ENCODE measurements at regions not wholly inside any gene's neighbourhood (a gene's known extent, or its start where the extent isn't known, plus 50 kb on each side); places are given as distances from the start of the nearest gene placed in this dataset.
A peak's percentile ranks its signal among the peaks of the same experiment; 100 is the strongest.

GRCh38 chr11:28726432-28726831, 618.2 kb downstream of the METTL15 start:
- Histone ChIP-seq H3K9me2 (replicated peaks; ENCODE audit: low read length) (no peaks in the 10 kb centered on the region), H3K36me3 (ENCODE audit: low read depth, low read length) (no peaks in the 10 kb centered on the region), H3K4me2 (ENCODE audit: low read length) (no peak overlapping the region), H3K27ac (ENCODE audit: low read length) (no peak overlapping the region), H3K9ac (ENCODE audit: low read length) (no peak overlapping the region), H2AFZ (ENCODE audit: low read length) (no peak overlapping the region), H3F3A (ENCODE audit: low read length, unreplicated experiment) (no peaks in the 10 kb centered on the region), H3K27me3 (ENCODE audit: low read length) (no peaks in the 10 kb centered on the region), H3K4me3 (ENCODE audit: low read length) (no peak overlapping the region), H3K79me2 (ENCODE audit: low read length) (peaks cover 19% of the 10 kb centered on the region; the same call in 1 of the 2 replicates), H3K4me1 (ENCODE audit: insufficient read depth, low read length) (no peaks in the 10 kb centered on the region), H4K20me1 (ENCODE audit: low read length) (no peaks in the 10 kb centered on the region), H3K9me3 (ENCODE audit: low read length) (no peaks in the 10 kb centered on the region)
- no peak for ATAC-seq
- no peak for DNase-seq
- TF ChIP-seq EZH2 (IDR thresholded peaks at IDR 0.05; ENCODE audit: low read length, unreplicated experiment) (no peak), CTCF (conservative IDR thresholded peaks at IDR 0.05; ENCODE audit: low read depth, low read length) (no peak), EZH2phosphoT487 (IDR thresholded peaks at IDR 0.05; ENCODE audit: borderline replicate concordance, low read length) (no peak)
- intact Hi-C loops (cut with micrococcal nuclease), result no loop called here
- POLR2A ChIA-PET (ENCODE audit: unreplicated experiment), result interaction anchor here (0.5 kb wide), 1 partner anchor 145 kb away, joined by 5 read pairs; no protein-coding TSS in a partner anchor
- no TSS peak for BruUV-seq (replicated peaks)
- CTCF ChIA-PET, result no interaction called here

- ATAC-seq, result no peak
- POLR2A ChIA-PET (ENCODE audit: unreplicated experiment), result no interaction called here
- CTCF ChIA-PET, result no interaction called here
- H3K4me2 ChIP-seq (ENCODE audit: low read length), result no peak overlapping the region
- H3K27me3 ChIP-seq (ENCODE audit: low read length), result no peaks in the 10 kb centered on the region
- H3K4me3 ChIP-seq (ENCODE audit: low read length), result no peak overlapping the region
- H3K9me3 ChIP-seq (ENCODE audit: low read length), result no peaks in the 10 kb centered on the region
- DNase-seq, result no peak
- intact Hi-C loops (cut with micrococcal nuclease), result no loop called here
- peaks cover 3% of the 10 kb centered on the region; the same call in 1 of the 2 replicates for H3K36me3 ChIP-seq (ENCODE audit: low read depth, low read length)
- no peak overlapping the region for H2AFZ ChIP-seq (ENCODE audit: low read length)
- no peak overlapping the region for H3K9ac ChIP-seq (ENCODE audit: low read length)
- H3F3A ChIP-seq (ENCODE audit: low read length, unreplicated experiment), result no peaks in the 10 kb centered on the region
- H3K9me2 ChIP-seq (replicated peaks; ENCODE audit: low read length), result no peaks in the 10 kb centered on the region
- TF ChIP-seq CTCF (conservative IDR thresholded peaks at IDR 0.05; ENCODE audit: low read depth, low read length) (no peak), EZH2 (IDR thresholded peaks at IDR 0.05; ENCODE audit: low read length, unreplicated experiment) (no peak), EZH2phosphoT487 (IDR thresholded peaks at IDR 0.05; ENCODE audit: borderline replicate concordance, low read length) (no peak)
- peaks cover 68% of the 10 kb centered on the region for H3K79me2 ChIP-seq (ENCODE audit: low read length)
- no TSS peak for BruUV-seq (replicated peaks)
- H3K4me1 ChIP-seq (ENCODE audit: insufficient read depth, low read length), result peaks cover 30% of the 10 kb centered on the region
- H3K27ac ChIP-seq (ENCODE audit: low read length), result no peak overlapping the region
- no peaks in the 10 kb centered on the region for H4K20me1 ChIP-seq (ENCODE audit: low read length)
Observed at GRCh38 chr11:28715726-28716125, 607.5 kb downstream of the METTL15 start.

- no TSS peak for BruUV-seq (replicated peaks)
- H3K79me2 ChIP-seq (ENCODE audit: low read length), result peaks cover 75% of the 10 kb centered on the region
Observed at GRCh38 chr11:28713850-28714249, 605.7 kb downstream of the METTL15 start.

More at GRCh38 chr11:28713850-28714249, 605.7 kb downstream of the METTL15 start:
- peak; percentile 57 for DNase-seq
- peaks cover 32% of the 10 kb centered on the region for H3K4me1 ChIP-seq (ENCODE audit: insufficient read depth, low read length)
- H3K36me3 ChIP-seq (ENCODE audit: low read depth, low read length), result peaks cover 5% of the 10 kb centered on the region
- peak overlapping the region; percentile 56 for H3K9ac ChIP-seq (ENCODE audit: low read length)
- intact Hi-C loops (cut with micrococcal nuclease), result loop anchor here (1.0 kb wide), 1 partner anchor 12 kb away; no protein-coding TSS in a partner anchor
- H3K9me3 ChIP-seq (ENCODE audit: low read length), result no peaks in the 10 kb centered on the region
- H3K4me3 ChIP-seq (ENCODE audit: low read length), result no peak overlapping the region
- H3K27me3 ChIP-seq (ENCODE audit: low read length), result no peaks in the 10 kb centered on the region
- no peaks in the 10 kb centered on the region for H4K20me1 ChIP-seq (ENCODE audit: low read length)
- ATAC-seq, result peak; percentile 85
- CTCF ChIA-PET, result no interaction called here
- POLR2A ChIA-PET (ENCODE audit: unreplicated experiment), result interaction anchor here (0.7 kb wide), 1 partner anchor 135 kb away, joined by 4 read pairs; no protein-coding TSS in a partner anchor
- no peaks in the 10 kb centered on the region for H3K9me2 ChIP-seq (replicated peaks; ENCODE audit: low read length)
- peak overlapping the region; percentile 85 for H3K27ac ChIP-seq (ENCODE audit: low read length)
- peak overlapping the region; percentile 27 for H3K4me2 ChIP-seq (ENCODE audit: low read length)
- no peaks in the 10 kb centered on the region for H3F3A ChIP-seq (ENCODE audit: low read length, unreplicated experiment)
- TF ChIP-seq EZH2 (IDR thresholded peaks at IDR 0.05; ENCODE audit: low read length, unreplicated experiment) (no peak), CTCF (conservative IDR thresholded peaks at IDR 0.05; ENCODE audit: low read depth, low read length) (no peak), EZH2phosphoT487 (IDR thresholded peaks at IDR 0.05; ENCODE audit: borderline replicate concordance, low read length) (no peak)
- H2AFZ ChIP-seq (ENCODE audit: low read length), result no peak overlapping the region
